NCI-H82 treated with DMSO at 0.1 percent for 48 hours (cell line): ENCODE measurements at regions not wholly inside any gene's neighbourhood (a gene's known extent, or its start where the extent isn't known, plus 50 kb on each side); places are given as distances from the start of the nearest gene placed in this dataset.
"Not testable (repeated sequence)": the region's sequence is repeated elsewhere in the genome, so short reads cannot be mapped to it uniquely, and the experiment has no call there.

ENCODE experiments used
- DNase-seq: peaks from one replicate; lab custom pipeline; 2025; ENCODE audit not compliant: unreplicated experiment; lab: John Stamatoyannopoulos, UW

GRCh38 chr5:176060472-176061268 is 92.6 kb upstream of the THOC3 start:
- DNase-seq: not testable (repeated sequence)

GRCh38 chr5:176061269-176061622 is 93.1 kb upstream of the THOC3 start:
- DNase-seq: not testable (repeated sequence)

- DNase-seq: not testable (repeated sequence)
Measured at GRCh38 chr5:176061660-176062059, 93.5 kb upstream of the THOC3 start.

DNA sequence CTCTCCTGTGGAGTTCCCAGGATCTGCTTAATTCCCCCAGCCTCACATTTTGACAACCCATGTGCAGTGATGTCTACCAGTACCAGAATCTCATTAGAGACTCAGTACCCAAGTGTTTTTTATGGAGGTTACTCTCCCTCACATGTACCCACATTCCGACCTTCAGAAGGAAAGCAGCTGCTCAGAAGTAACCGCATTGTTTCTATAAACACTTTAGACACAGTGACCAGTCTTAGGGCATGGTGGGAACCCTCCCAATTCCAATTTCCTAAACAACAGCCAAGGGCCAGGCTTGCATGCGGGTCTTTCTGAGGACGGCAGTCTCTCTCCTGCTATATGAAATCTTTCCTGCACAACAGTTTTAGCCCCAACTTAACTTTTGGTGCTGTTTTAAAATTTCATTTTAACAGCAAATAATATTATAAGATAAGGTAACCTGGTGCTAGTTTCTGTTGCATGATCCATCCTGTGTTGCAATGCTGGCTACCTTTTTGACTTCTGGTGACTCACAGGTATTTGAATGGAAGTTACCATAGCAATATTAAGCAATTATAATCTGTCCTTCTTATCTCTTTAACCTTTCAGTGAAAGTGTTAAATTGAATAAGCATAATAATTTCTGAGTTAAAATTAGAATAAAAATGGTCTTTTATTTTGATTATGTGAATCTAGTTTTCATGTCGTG is 98.3 kb upstream of the THOC3 start:
- DNase-seq: not testable (repeated sequence)

- not testable (repeated sequence) for DNase-seq
Measured at GRCh38 chr5:176067162-176067561, 99.0 kb upstream of the THOC3 start.

GRCh38 chr5:176067948-176068347 is 99.8 kb upstream of the THOC3 start:
- not testable (repeated sequence) for DNase-seq

DNA sequence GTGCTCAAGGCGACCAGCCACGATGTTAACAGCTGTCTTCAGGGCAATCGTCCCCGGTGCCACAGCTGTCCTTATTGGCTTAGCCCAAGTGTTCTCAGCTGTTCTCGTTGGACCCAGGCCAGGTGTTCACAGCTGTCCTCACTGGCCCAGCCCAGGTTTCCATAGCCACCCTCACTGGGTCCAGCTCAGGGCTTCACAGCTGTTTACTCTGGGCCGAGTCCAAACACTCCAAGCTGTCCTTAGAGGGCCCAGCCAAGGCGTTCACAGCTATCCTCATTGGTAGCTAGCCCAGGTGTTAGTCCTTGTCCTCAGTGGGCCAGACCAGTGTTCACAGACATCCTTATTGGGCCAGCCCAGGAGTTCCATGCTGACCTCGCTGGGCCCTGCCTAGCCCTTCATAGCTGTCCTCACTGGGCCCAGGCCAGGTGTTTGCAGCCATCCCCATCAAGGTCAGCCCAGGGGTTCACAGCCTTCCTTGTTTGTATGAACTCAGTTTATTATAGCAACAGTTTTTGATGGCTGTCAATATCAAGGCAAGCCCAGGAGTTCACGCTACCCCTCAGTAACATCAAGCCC is 106.0 kb upstream of the THOC3 start:
- not testable (repeated sequence) for DNase-seq

GRCh38 chr5:176083717-176084116 is 115.6 kb upstream of the THOC3 start:
- DNase-seq: not testable (repeated sequence)

DNA sequence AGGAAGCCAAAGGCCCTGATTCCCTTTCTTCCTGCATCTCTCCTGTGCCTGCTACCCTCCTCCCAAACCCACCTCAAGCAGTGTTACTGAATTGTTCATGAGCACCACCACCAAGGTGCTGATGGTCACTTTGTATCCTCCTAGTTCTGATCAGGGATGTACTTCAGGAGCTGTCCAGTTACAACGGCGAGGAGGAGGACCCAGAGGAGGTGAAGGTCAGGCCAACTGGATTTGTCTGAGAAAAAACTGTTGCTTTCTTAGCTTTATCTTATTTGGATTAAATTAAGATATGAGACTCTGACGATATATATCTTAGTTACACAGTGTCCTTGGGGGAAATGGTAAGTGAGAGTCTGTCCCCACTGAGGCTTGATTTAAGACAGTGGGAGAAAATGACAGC is 135.0 kb upstream of the THOC3 start:
- DNase-seq: not testable (repeated sequence)

DNA sequence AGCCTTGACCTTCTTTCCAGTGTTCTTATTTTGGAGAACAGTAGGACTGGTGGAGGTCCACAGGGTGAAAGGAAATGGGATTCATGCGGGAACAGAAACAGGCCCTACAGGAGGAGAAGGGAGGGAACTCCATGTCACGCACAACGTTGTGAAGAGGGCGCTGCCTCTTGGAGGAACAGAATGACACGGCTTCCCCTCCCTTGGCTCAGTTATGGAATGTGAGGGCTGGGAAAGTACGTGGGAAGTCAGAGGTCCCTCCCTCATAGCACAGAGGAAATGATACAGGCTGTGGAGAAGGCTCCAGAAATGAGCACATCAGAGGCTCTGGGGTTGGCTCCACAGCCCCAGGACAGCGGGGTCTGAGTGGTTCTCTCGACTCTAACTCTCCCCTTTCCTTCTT is 125.3 kb upstream of the SIMC1 start:
- DNase-seq: not testable (repeated sequence)

DNA sequence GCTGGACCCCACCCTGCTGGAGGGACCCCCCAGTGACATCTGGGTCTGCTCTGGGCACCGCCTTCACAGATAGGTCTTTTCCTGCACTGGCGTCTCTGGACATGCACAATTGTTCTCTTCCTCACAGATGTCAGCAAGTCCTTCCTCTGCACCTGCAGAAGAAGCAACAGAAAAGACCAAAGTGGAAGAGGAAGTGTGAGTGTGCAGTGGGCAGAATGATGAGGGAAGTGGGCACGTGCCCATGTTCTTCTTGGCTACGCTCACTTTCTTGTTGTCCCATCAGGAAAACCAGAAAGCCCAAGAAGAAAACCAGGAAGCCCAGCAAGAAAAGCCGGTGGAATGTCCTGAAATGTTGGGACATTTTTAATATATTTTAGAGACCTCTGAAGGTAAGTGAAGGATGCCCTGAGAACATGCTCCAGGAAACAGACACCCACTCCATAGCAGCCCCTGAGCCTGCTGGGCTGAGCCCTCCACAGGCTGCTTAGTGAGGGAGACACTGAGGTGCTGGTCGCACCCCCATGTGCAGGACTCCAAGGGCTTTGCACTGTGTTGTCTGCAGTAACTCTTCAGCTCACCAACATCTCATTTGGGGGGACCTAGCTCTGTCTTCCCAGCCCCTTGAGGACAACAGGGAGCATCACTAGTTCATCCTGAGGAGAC is 124.4 kb upstream of the SIMC1 start:
- not testable (repeated sequence) for DNase-seq

DNA sequence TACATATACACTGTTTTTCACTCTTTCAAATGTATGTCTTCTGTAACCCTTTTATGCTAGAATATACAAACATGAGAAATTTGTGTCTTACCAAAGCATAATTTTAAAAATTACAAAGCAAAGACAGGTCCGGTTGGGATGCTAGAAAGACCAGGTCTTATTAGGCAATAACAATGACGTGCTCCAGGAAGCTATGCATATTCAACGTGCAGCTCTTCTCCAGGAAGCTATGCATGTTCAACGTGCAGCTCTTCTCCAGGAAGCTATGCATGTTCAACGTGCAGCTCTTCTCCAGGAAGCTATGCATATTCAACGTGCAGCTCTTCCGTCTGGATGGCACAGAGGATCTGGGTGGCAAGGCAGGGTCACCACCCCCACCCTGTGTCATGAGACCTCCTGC is 123.4 kb upstream of the SIMC1 start:
- DNase-seq: not testable (repeated sequence)

DNA sequence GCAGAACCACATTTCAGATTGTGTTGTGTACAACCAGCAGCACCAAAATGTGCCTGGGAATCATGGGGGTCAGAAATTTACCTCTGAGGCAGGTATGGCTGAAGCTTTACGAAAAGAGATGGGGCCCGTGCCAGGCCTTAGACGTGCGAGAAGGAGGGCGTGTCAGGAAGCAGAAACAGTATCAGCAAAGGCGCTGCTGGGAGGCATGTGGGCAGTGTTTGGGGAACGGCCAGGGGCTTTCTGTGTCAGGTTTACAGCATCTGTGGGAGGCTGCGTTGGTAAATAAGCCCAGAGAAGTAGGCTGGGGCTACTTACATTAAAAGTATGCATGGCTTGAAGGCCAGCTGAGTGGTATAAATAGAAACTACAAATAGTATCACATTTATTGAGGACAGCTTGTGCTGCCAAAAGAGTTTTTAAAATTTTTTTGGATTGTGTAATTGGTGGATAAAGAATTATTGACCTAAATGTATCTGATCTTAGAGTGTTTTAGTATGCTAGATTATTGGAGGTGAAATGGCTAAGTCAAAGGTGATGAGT is 120.5 kb upstream of the SIMC1 start:
- DNase-seq: not testable (repeated sequence)

DNA sequence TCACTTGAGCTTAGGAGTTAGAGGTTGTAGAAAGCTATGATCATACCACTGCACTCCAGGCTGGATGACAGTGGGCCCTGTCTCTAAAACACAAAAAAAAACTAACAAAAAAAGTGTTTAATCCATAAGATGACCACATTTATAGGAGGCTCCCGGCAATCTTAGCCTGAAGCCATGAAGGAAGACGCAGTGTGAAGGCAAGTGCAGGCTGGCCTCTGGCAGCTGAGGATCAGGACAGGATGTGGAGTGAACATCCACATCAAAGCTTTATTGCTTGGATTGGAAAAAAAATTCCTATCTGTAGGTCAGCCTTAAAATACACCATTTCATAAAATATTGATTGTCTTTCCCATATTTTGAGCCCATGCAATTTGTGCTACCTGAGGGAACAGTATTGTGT is 115.9 kb upstream of the SIMC1 start:
- not testable (repeated sequence) for DNase-seq

DNA sequence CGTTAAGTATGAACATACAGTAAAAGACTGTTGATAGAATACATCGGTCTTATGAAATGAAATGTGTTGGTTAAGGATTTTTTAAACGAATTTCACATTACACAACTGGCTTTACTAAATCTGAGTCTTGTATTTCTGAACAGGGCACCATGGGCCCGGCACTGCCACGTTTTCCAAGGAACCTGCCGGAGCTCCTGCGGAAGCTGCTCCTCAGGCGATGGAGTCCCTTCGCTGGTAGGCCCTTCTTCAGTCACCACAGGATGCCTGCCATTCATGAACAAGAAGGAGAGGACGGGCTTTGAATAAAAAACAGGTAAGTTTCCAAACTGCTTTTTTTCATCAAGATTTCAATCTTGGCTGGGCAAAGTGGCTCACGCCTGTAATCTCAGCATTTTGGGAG is 114.1 kb upstream of the SIMC1 start:
- DNase-seq: not testable (repeated sequence)

- no peak for DNase-seq
Measured at GRCh38 chr5:176131771-176132170, 106.5 kb upstream of the SIMC1 start.

DNA sequence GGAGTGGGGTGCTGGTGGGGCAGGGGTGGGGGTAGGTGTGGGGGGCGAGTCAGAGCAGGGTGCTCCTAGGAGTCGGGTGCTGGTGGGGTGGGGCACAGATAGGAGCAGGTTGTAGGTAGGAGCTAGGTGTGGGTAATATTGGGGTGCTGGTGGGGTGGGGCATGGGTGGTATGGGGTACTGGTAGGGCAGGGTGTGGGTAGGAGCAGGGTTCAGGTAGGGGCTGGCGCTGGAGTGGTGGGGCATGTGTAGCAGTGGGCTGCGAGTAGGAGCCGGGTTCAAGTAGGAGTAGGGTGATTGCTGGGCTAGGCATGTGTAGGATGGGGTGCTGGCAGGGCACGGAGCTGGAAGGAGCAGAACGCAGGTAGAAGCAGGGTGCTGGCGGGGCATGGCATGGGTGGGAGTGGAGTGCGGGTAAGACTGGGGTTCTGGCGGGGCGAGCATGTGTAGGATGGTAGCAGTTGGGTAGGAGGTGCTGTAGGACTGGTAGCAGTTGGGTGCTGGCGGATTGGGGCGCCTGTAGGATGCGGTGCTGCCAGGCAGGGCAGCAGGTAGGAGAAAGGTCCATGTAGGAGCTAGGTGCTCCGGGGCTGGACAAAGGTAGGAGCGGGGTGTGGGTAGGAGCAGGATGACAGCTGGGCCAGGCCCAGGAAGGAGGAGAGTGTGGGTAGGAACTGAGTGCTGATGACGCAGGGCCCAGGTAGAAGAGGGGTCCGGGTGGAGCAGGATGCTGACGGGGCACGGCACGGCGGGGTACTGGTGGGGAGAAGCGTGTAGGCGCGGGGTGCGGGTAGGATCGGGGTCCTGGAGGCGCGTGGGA is 105.5 kb upstream of the SIMC1 start:
- DNase-seq: no peak

GRCh38 chr5:176133289-176133870 is 104.8 kb upstream of the SIMC1 start:
- no peak for DNase-seq

DNA sequence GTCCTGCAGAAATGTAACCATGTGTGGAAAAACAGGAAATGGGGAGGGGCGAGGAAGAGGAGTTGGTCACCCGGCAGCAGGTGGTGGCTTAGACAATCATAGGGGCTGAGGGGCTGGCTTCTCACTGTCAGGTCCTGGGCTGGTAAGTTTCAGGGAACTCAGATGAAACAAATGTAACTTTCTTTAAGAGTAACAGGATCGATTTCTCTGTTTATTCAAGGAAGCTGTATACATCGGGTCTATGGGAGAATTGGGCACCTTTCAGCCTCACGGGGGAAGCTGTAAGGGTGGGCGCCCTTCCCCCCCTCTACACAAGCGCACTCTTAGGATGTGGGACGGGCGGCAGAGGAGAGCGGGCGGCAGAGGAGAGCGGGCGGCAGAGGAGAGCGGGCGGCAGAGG is 104.3 kb upstream of the SIMC1 start:
- no peak for DNase-seq
